Fibroblast of villous mesenchyme (primary cell): ENCODE measurements at regions not wholly inside any gene's neighbourhood (a gene's known extent, or its start where the extent isn't known, plus 50 kb on each side); places are given as distances from the start of the nearest gene placed in this dataset.
A peak's percentile ranks its signal among the peaks of the same experiment; 100 is the strongest.

Source experiments
- DNase-seq: peaks from one replicate; pipeline ENCODE4 v3.0.0-alpha.2; 2010; ENCODE audit warnings: low read depth
- H3K4me3 ChIP-seq: 2 replicates; pipeline ENCODE4 v1.5.1; 2011; ENCODE audit warnings: low read depth, mild to moderate bottlenecking, low read length
- CTCF ChIP-seq: IDR thresholded peaks from 2 replicates; pipeline ENCODE4 v1.5.1; 2012; ENCODE audit warnings: low read depth, mild to moderate bottlenecking, low read length; ENCODE audit not compliant: insufficient read depth

GRCh38 chr21:32144851-32145250 lies 134.0 kb downstream of the MIS18A start:
- no peak for DNase-seq
- TF ChIP-seq CTCF: no peak

GRCh38 chr21:32143241-32143939 lies 135.5 kb downstream of the MIS18A start:
- DNase-seq: peak; percentile 15
- TF ChIP-seq CTCF: no peak
- no peak overlapping the region for H3K4me3 ChIP-seq

More at GRCh38 chr21:32144851-32145250, 134.0 kb downstream of the MIS18A start:
- no peak overlapping the region for H3K4me3 ChIP-seq

- no peak for DNase-seq
- no peak overlapping the region for H3K4me3 ChIP-seq
- TF ChIP-seq CTCF: no peak
Observed at GRCh38 chr21:32141318-32141633, 137.6 kb downstream of the MIS18A start.

- no peak for DNase-seq
- H3K4me3 ChIP-seq: no peak overlapping the region
- no peak for TF ChIP-seq CTCF
Observed at GRCh38 chr21:32140604-32141317, 138.1 kb downstream of the MIS18A start.

GRCh38 chr21:32140151-32140550 lies 138.7 kb downstream of the MIS18A start:
- DNase-seq: no peak
- no peak for TF ChIP-seq CTCF
- H3K4me3 ChIP-seq: no peak overlapping the region

- DNase-seq: no peak
- H3K4me3 ChIP-seq: no peak overlapping the region
- no peak for TF ChIP-seq CTCF
Observed at GRCh38 chr21:32138658-32139057, 140.2 kb downstream of the MIS18A start.

GRCh38 chr21:32137931-32138330 lies 140.9 kb downstream of the MIS18A start:
- TF ChIP-seq CTCF: no peak
- DNase-seq: no peak
- H3K4me3 ChIP-seq: no peak overlapping the region
